Hypothalamus (tissue), 51 donors: ENCODE measurements at regions not wholly inside any gene's neighbourhood (a gene's known extent, or its start where the extent isn't known, plus 50 kb on each side); places are given as distances from the start of the nearest gene placed in this dataset.

Source experiments
- DNase-seq, 51 donors: peaks; one replicate each; lab custom pipeline; 2025; lab: John Stamatoyannopoulos, UW

DNA sequence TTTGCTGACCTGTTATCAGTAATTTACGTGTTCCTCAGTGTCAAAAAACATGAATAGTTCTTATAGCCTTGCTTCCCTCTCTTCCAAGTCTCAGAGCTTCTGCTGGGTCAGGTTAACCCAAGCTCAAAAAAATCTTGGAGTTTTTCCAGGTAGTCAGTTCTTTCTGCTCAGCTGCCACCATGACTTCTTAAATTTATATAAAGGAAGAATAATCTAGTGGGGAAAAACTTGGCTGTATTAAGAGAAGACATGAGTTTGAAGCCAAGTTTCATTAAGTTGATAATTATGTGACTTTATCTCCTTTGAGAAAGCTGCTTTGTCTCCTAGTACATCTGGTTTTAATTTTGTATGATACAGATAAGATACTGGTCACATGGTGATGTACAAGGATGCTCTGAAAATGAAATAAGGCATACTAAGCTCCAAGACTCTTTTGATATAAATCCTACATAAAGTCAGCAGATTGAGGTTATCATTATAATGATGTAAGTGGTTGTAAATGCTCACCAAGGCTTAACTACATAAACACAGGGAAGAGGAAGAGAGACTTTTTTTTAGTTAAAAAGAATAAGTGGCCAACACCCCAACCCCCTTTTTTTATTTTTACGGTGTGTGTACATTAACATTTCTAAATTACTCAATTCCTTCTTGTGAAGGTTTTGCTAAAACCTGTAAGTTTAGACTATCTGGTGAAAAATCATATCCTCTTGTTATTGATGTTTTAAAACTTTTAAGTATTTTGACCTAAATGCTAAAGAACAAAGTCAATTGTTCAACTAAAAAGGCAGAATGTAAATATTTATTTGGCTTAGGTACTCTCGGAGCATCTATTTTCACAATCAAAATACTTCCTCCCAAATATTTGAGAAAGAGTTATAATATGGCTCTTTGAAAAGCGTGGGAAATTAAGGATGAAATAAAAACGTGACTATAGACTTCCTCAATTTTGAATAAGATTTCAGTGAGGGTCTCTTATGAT lies 84.1 kb upstream of the SLC38A2 start:
- no peak for DNase-seq

DNA sequence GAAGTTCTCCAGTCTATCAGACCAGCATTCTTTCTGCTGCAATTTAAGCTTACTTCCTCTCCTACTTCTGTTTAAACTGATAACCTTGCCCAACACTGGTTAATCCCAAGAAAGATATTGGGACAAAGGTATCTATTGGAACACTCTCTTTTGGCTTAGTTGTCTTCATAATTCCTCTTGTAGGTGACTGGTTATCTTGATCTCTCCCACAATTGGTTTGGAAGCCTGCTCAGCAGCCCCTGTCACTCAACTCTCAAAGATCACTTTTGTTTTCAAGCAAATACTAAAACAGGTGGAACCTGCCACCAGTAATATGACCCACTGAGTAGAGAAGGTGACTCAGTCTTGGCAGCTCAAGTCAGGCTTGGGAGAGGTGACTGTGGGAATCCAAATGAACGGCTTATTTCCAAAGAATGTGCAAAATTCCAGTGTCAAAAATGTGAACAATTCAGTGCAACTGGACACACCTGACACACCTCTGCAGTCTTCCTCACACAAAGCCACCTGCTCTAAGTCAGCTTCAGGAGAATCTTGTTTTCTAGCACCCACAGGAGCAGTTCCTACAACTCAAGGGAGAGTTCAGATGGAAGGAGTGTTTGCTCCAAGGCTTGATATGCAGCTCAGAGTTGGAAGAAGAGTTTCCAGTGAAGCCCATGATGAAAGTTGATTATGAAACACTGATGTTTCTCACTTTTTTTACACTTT lies 83.2 kb upstream of the SLC38A2 start:
- DNase-seq, result no peak

- no peak for DNase-seq
Measured at GRCh38 chr12:46454981-46455380, 82.4 kb upstream of the SLC38A2 start.

DNA sequence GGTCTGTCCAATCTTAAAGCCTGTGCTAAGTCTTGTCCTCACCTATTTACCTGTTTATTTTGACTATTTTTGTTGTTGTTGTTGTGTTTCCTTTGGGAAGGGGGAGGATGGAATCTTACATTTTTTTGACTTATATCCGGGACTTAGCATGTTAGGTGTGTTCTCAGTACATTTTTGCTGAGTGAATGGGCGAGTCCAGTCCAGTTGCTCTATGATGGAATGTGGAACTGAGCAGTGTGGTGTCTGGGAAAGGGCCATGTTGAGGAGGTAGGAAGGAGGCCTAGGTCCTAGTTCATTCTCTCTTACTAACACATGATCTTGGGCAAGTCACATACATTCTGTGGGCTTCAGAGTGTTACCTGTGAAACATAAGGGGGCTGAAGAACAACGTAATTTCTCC lies 80.9 kb upstream of the SLC38A2 start:
- DNase-seq, result no peak

- no peak for DNase-seq
Measured at GRCh38 chr12:46452776-46453175, 80.2 kb upstream of the SLC38A2 start.

DNA sequence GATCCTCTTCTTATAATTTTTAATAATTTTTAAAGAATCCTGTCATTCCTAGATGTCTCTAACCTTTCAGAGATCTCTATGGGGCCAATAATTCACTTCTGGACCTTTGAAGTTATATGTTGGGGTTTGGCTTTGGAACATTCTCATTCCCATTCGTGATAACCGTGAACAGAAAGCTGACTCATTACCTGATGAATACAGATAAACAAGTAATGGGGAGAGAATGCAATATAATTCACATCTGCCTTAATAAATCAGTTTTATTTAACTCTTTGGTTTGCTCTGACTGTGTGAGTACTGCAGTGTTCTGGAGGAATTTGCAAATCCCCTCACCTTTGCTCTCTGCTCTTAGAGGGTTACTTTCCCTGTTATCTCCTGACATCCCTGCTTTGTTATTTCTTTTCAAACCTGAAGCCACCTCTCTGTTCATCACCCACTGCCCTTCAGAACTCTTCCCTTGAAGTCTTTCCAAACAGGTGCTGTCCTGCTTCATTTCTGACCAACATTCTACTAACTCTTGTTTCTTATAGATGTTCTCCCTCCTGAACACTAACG lies 79.6 kb upstream of the SLC38A2 start:
- DNase-seq, result no peak

GRCh38 chr12:46451276-46452021 lies 78.9 kb upstream of the SLC38A2 start:
- DNase-seq, result no peak

GRCh38 chr12:46450279-46450748 lies 77.7 kb upstream of the SLC38A2 start:
- peak in 1 of 51 donors; percentile 5 for DNase-seq

- no peak for DNase-seq
Measured at GRCh38 chr12:46449856-46450255, 77.3 kb upstream of the SLC38A2 start.

DNA sequence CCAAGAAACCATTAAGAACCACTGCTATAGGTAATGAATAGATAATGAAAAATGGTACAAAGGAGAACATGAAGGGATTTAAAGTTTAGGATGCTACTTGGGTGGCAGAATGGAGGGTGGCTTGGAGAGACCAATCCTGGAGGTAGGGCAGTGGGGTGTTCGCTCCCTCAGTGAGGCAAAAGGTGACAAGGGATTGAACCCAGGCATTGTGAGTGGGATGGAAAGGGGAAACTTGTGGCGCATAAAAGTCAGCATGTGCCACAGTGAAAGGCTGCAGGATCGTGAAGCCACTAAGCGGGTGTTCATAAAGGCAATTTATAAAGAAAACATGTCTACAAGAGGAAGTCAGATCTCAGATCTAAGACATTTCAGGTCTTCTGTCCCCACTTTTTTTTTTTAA lies 76.7 kb upstream of the SLC38A2 start:
- DNase-seq, result no peak

DNA sequence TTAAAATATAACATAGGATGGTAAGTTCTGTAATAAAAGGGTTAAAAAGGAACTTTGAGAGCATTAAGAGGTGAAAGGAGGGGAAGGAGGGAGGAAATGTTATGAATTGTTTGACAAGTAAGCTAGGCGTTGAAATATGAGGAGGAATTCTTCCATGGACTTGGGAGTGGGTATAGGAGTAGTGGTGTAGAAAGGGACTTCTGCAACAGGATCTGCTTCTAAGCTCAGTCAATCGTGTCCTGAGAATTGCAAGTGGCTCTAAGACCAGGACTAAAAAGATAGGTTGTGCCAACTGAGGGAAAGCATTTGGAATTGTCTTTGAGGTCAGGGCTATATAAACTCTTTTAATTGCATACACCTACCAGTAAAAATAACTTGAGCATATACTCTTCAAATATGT lies 74.1 kb upstream of the SLC38A2 start:
- DNase-seq, result no peak

DNA sequence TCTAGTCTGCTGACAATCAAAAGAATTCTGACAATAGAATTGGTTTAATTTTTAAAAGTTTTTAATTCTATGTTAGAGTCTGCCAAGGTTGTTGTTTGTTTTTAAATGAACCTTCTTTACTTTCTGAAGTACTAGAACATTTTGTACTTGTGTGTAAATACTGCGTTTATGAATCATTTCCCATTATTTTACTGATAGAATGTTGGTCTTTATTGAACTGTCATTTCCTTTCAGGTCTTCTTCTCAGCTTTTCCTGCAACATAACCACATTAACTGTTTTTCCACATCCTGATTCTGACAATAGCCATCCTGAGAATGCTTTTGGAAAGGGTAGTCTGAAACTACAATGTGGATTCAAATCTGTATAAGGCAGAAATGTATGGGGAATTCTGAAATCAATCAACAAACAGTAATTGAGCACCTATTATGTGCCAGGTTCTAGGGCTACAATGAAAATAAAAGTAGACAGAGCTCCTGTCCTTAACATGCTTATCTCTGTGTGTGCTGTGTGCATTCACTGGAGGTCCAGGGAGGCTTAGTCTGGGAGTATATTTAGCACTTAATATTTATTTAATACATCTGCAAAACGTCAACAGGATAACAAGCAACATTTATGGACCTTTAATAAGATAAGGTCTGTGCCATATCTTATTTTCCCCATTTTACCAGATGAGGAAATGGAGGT lies 73.1 kb upstream of the SLC38A2 start:
- DNase-seq, result no peak

DNA sequence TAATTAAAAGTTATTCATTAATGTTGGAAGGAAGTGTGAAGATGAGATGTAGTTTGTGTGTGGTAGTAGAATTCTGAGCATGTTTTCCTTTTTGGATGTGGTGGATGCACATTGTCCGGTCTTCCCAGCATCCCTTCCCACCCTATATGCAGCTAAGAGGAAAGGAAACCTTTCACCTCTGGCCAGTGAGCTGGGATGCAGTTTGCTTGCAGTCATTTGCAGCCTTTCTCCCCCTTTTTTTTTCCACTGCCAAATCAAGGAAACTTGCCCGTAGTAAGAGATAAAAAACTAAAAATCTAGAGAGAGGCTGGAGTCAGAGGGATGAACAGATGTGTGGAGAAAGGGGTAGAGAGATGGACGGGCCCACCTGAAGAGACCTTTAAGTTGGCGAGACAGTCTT lies 72.5 kb upstream of the SLC38A2 start:
- DNase-seq, result no peak

DNA sequence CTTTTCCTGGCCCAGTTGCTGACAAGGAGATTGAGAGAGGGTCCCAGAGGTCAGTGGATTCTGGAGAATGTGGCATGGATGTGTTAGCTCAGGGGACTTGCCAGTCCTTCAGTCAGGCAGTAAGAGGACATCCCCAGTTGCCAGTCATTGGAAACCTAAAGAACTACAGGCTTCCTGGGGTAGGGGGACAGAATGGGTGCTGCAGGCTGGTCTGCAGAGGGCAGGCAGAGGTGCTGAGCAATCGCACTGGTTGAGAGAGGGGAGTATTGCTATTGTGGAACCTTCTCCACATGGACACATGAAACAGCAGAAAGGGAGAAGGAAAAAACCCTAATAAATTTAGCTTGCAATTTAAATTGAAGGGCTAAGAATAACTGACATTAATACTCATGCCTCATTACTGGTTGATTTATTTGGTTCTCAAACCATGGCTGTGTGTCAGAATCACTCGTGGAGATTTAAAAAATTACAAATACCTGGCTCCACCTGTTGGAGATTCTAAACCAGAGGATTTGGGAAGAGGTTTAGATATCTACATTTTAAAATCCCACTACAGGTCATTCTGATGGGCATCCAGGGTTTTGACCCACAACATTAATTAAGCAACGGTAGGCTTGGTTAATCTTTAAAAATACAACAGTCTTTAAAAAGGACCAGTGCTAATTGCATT lies 71.2 kb upstream of the SLC38A2 start:
- DNase-seq, result no peak

DNA sequence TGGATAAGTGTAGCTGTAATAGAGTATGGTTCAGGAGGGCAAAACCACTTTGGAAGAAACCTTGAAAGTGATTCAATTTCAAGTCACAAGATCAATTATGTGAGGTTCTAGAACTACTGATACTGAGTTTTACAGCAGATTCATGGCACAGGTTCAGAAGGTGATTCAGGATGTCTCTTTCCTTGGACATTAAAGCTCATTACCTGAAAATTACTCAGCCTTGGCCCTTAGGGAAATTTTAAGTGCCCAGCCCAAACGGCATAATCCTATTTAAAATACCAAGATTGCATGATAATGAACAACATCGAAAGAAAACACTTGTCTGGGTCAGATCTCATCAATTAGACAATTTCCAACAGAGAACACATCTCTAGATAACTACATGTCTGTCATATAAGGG lies 70.2 kb upstream of the SLC38A2 start:
- no peak for DNase-seq

DNA sequence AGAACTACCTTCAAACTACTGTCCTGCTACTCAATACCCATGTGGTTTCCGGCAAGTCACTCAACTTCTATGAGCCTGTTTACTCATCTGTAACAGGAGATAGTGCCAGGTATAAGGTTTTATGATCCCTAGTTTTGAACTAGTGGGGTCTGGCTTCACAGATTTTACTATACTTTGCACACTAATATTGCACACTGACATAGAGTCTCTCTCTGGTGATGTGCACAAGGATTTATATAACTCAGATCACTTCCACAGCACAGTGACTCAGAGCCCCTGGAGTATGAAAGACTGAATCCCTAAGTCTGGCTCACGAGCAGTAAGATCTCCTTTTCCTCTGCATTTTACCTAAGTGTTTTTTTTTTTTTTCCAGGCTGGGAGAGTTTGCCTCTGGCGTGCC lies 69.7 kb upstream of the SLC38A2 start:
- no peak for DNase-seq

DNA sequence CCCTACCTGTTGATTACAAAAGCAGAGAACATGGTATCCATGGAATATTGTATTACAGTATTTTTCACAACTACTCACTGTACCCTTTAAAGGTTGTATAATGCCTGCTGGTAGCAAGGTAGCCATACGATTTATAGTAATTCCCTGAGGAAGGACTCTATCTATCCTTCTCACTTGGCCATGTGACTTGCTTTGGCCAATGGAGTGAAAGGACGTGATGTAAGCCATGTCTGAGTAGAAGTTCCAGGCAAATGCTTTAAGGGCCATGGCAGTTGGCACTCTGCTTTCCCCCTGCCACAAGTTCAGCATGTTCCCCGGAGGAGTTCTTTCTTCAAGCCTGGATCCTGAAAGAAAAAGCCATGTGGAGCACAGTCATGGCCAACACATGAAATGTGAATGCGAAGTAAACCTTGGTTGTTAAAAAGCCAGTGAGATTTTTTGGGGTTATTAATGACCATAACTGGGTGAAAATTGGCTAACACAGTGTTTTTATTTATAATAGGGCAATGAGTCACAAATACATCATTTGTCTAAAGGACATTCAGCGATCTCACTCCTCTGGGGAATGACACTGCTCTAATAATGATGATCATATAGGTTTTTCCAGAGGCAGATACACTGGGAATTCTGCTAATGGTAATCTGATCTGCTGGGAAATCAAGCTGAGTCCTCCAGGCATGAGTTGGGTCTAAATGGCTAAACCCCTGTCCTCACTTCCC lies 67.4 kb upstream of the SLC38A2 start:
- DNase-seq, result no peak

DNA sequence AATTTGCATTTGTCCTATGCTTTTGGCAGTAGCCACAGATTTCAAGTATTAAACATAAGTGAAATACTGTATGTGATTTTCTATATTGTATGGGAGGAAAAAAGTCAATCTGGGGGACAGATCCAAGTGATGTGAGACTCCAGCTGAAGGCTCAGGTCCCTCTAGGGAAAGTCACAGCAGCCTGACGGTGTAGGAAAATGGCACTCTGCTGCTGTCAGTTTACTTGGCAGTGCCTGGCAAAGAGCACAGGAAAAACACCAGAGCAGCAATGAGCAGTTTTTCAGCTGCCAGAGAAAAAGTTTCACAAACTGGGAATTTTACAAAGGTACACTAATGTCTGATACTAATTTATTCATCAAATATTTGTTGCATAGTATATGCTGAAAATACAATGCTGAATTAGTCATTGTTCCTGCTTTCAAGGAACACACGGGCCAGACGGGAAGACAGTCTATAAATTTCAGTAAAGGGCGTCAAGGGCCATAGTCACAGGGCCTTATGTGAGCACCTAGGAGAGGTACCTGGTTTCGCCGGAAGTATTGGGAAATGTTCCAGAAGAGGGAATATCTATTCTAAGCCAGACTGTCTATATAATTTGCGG lies 66.2 kb upstream of the SLC38A2 start:
- no peak for DNase-seq

DNA sequence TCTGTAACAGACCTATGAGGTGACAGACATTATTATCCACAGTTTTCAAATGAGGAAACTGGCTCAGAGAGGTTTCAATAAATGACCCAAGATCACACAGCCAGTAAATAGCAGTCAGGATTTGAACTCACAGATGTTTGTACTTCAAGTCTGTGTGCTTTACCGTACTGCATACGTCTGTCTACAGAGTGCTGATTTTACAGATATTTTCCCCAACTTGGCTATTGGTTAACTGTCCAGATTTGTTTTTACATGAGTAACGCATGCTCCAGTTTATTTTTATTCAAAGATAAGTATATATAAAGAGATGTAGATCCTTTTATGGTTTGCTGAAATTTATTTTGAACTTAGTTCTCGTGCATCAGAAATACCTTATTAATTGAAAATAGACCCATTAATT lies 65.7 kb upstream of the SLC38A2 start:
- DNase-seq, result no peak
